Sigmoid colon (tissue), 6 donors: ENCODE measurements at regions not wholly inside any gene's neighbourhood (a gene's known extent, or its start where the extent isn't known, plus 50 kb on each side); places are given as distances from the start of the nearest gene placed in this dataset.

ENCODE experiments used
- DNase-seq: peaks from one replicate; pipeline ENCODE4 v3.0.0-alpha.2; 2019
- H3K27ac ChIP-seq, 4 donors: fragments of 200-600 bp; sonication (generic); one replicate each; pipeline ENCODE4 v1.5.1; 2016 to 2019; ENCODE audit warnings: mild to moderate bottlenecking in 1 of 4
- H3K27me3 ChIP-seq, 3 donors: fragments of 200-600 bp; sonication (generic); one replicate each; pipeline ENCODE4 v1.5.1; 2019; ENCODE audit warnings: mild to moderate bottlenecking in 1 of 3
- H3K36me3 ChIP-seq, 4 donors: fragments of 200-600 bp; sonication (generic); one replicate each; pipeline ENCODE4 v1.5.1; 2016 to 2019
- H3K4me1 ChIP-seq, 4 donors: fragments of 200-600 bp; sonication (generic); one replicate each; pipeline ENCODE4 v1.5.1; 2017 to 2019
- H3K4me3 ChIP-seq, 4 donors: fragments of 200-600 bp; sonication (generic); one replicate each; pipeline ENCODE4 v1.5.1; 2017 to 2019; ENCODE audit warnings: mild to moderate bottlenecking in 2 of 4, moderate library complexity in 1 of 4
- H3K9me3 ChIP-seq, 4 donors: fragments of 200-600 bp in 3 of 4; sonication (generic) in 3 of 4; one replicate each; pipeline versions ENCODE4 v1.5.1 to v1.6.1; 2013 to 2019
- EP300 ChIP-seq, 4 donors: sonication (generic); formaldehyde crosslinking; IDR thresholded peaks; one replicate each; pipeline ENCODE4 v1.6.1; 2017; ENCODE audit warnings: antibody characterized with exemption in 4 of 4
- POLR2A ChIP-seq, 2 donors: fragments of 450-650 bp; IDR thresholded peaks; one replicate each; pipeline ENCODE4 v1.6.1; 2016; ENCODE audit warnings: antibody characterized with exemption in 2 of 2, mild to moderate bottlenecking in 2 of 2, moderate library complexity in 2 of 2
- POLR2AphosphoS5 ChIP-seq, 4 donors: sonication (generic); formaldehyde crosslinking; IDR thresholded peaks; one replicate each; pipeline ENCODE4 v1.6.1; 2017; ENCODE audit warnings: antibody characterized with exemption in 4 of 4
- WGBS, 2 donors: extraction: QIAGEN DNeasy Blood & Tissue Kit; methylation state at CpG; one replicate each; pipeline ENCODE4 v1.1.7; 2013; 5-methylcytosine and 5-hydroxymethylcytosine counted together
- intact Hi-C: fragments of 100-400 bp; cut with DNase I; formaldehyde crosslinking; loops from one replicate; pipeline ENCODE4 v1.15.1; 2023
- TF ChIP-seq, protein P1 (sequence below), 4 experiments: fragments of 450-650 bp in 3 of 4; fragments of 200-600 bp in 1 of 4; IDR thresholded peaks; one replicate each; pipeline ENCODE4 v1.5.1; 2016 to 2019; ENCODE audit warnings: antibody characterized with exemption in 4 of 4, mild to moderate bottlenecking in 3 of 4, moderate library complexity in 2 of 4
- donor health status: healthy with polysubstance abuse.
- donor health status: healthy.

DNA sequence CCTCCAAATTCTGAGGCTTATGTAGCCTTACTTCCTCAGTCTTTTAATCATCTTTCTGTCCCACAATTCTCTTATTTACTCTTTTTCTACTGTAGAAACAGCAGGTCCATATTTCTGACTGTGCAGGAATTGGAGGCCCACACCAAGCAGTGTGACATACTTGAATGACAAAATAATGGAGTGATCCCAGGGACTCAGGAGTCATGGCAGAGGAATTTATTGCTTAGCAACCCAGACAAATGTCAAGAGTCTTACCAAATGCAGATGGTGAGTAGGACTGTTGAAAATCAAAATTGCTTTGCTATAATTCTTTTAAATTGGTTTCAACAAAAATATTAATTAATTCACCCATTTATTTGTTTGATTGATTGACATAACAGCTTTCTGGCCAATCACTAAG lies 59.9 kb downstream of the HTR1B start:
- no peak overlapping the region for H3K4me3 ChIP-seq
- no peaks in the 10 kb centered on the region for H3K4me1 ChIP-seq
- intact Hi-C loops, result no loop called here
- no peak for DNase-seq
- H3K27ac ChIP-seq, result no peak overlapping the region
- no peak for TF ChIP-seq POLR2AphosphoS5 (IDR thresholded peaks at IDR 0.05)
- TF ChIP-seq POLR2A (IDR thresholded peaks at IDR 0.05), result no peak
- TF ChIP-seq EP300 (IDR thresholded peaks at IDR 0.05), result no peak
- TF ChIP-seq, protein P1, sequence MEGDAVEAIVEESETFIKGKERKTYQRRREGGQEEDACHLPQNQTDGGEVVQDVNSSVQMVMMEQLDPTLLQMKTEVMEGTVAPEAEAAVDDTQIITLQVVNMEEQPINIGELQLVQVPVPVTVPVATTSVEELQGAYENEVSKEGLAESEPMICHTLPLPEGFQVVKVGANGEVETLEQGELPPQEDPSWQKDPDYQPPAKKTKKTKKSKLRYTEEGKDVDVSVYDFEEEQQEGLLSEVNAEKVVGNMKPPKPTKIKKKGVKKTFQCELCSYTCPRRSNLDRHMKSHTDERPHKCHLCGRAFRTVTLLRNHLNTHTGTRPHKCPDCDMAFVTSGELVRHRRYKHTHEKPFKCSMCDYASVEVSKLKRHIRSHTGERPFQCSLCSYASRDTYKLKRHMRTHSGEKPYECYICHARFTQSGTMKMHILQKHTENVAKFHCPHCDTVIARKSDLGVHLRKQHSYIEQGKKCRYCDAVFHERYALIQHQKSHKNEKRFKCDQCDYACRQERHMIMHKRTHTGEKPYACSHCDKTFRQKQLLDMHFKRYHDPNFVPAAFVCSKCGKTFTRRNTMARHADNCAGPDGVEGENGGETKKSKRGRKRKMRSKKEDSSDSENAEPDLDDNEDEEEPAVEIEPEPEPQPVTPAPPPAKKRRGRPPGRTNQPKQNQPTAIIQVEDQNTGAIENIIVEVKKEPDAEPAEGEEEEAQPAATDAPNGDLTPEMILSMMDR (IDR thresholded peaks at IDR 0.05), result no peak
- no peaks in the 10 kb centered on the region for H3K27me3 ChIP-seq
- no peaks in the 10 kb centered on the region for H3K36me3 ChIP-seq
- no peaks in the 10 kb centered on the region for H3K9me3 ChIP-seq

- H3K27ac ChIP-seq, result no peak overlapping the region
- no peaks in the 10 kb centered on the region for H3K27me3 ChIP-seq
- no peaks in the 10 kb centered on the region for H3K36me3 ChIP-seq
- no peak for DNase-seq
- 62 to 78% methylated on average over 2 of the region's 2 CpGs for WGBS, 2 donors
- TF ChIP-seq, protein P1 (IDR thresholded peaks at IDR 0.05), result no peak
- TF ChIP-seq EP300 (IDR thresholded peaks at IDR 0.05) (no peak), POLR2A (IDR thresholded peaks at IDR 0.05) (no peak), POLR2AphosphoS5 (IDR thresholded peaks at IDR 0.05) (no peak)
- intact Hi-C loops, result no loop called here
- no peaks in the 10 kb centered on the region for H3K9me3 ChIP-seq
- no peak overlapping the region for H3K4me3 ChIP-seq
- no peaks in the 10 kb centered on the region for H3K4me1 ChIP-seq
These were observed 62.1 kb downstream of the HTR1B start for GRCh38 chr6:77401231-77401630.

DNA sequence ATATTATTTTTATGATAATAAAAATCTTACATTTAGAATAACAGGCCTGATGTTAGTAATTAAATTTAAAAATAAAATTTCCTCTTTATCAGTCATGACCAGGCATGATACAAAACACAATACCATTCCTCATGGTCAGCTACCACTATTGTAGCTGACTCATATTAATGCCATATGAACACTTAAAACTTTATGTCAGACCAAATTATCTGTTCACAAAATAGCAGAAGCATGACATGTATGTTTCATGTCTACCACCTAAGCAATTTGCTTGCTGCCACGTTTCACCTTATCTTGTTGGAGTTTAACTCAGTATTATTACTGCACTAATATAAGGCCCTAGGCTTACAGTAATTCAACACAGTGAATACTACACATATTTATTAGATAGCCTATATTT lies 65.7 kb downstream of the HTR1B start:
- no peak overlapping the region for H3K4me3 ChIP-seq
- intact Hi-C loops, result no loop called here
- no peaks in the 10 kb centered on the region for H3K9me3 ChIP-seq
- no peaks in the 10 kb centered on the region for H3K4me1 ChIP-seq
- WGBS, 2 donors, result 38 to 72% methylated on average over 1 of the region's 1 CpG
- no peaks in the 10 kb centered on the region for H3K27me3 ChIP-seq
- H3K36me3 ChIP-seq, result no peaks in the 10 kb centered on the region
- DNase-seq, result no peak
- TF ChIP-seq EP300 (IDR thresholded peaks at IDR 0.05) (no peak), POLR2AphosphoS5 (IDR thresholded peaks at IDR 0.05) (no peak), POLR2A (IDR thresholded peaks at IDR 0.05) (no peak)
- TF ChIP-seq, protein P1 (IDR thresholded peaks at IDR 0.05), result no peak
- no peak overlapping the region for H3K27ac ChIP-seq

DNA sequence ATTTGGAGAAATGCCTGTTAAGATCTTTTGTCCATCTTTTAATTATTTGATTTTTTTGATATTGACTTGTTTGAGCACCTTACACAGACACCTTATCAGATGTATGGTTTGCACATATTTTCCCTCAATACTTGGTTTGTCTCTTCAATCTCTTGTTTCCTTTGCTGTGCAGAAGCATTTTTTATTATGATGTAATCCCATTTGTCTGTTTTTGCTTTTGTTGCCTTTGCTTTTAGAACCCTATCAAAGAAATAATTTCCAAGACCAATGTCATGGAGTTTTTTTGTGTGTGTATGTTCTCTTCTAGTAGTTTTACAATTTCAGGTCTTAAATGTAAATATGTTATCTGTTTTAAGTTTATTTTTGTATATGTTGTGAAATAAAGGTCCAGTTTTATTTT lies 73.9 kb downstream of the HTR1B start:
- H3K9me3 ChIP-seq, result no peaks in the 10 kb centered on the region
- H3K4me3 ChIP-seq, result no peak overlapping the region
- no peak for DNase-seq
- H3K27ac ChIP-seq, result no peak overlapping the region
- H3K36me3 ChIP-seq, result no peaks in the 10 kb centered on the region
- no peaks in the 10 kb centered on the region for H3K27me3 ChIP-seq
- no peaks in the 10 kb centered on the region for H3K4me1 ChIP-seq
- intact Hi-C loops, result no loop called here
- TF ChIP-seq EP300 (IDR thresholded peaks at IDR 0.05), result no peak
- TF ChIP-seq POLR2AphosphoS5 (IDR thresholded peaks at IDR 0.05), result no peak

DNA sequence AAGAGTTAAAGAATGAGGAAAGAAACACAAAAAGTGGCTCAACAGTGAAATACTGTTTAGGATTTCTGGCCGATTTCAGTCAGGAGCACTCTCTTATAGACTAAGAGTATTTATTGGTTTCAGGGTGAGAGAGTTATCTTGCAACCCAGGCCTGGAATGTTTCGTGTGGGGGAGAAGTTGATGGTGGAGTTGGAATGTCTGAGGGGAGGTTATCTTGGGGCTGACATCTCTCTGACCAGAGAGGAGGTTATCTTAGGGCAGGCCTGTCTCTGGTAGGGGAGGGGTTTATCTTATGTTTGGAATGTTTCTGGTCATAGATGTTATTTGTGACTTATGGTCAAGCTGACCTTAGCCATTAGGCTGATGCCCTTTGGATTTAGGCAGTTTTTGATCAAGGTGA lies 80.3 kb downstream of the HTR1B start:
- no peak for TF ChIP-seq POLR2A (IDR thresholded peaks at IDR 0.05)
- no peak for TF ChIP-seq POLR2AphosphoS5 (IDR thresholded peaks at IDR 0.05)
- no peak for TF ChIP-seq EP300 (IDR thresholded peaks at IDR 0.05)
- TF ChIP-seq, protein P1 (IDR thresholded peaks at IDR 0.05), result no peak
- H3K4me3 ChIP-seq, result no peak overlapping the region
- H3K36me3 ChIP-seq, result no peaks in the 10 kb centered on the region
- H3K4me1 ChIP-seq, result no peaks in the 10 kb centered on the region
- no peaks in the 10 kb centered on the region for H3K9me3 ChIP-seq
- intact Hi-C loops, result no loop called here
- H3K27me3 ChIP-seq, result no peaks in the 10 kb centered on the region
- 53 to 70% methylated on average over 2 of the region's 2 CpGs for WGBS, 2 donors
- no peak for DNase-seq
- no peak overlapping the region for H3K27ac ChIP-seq
